ENCODE measurements at regions not wholly inside any gene's neighbourhood (a gene's known extent, or its start where the extent isn't known, plus 50 kb on each side); places are given as distances from the start of the nearest gene placed in this dataset.

DNA sequence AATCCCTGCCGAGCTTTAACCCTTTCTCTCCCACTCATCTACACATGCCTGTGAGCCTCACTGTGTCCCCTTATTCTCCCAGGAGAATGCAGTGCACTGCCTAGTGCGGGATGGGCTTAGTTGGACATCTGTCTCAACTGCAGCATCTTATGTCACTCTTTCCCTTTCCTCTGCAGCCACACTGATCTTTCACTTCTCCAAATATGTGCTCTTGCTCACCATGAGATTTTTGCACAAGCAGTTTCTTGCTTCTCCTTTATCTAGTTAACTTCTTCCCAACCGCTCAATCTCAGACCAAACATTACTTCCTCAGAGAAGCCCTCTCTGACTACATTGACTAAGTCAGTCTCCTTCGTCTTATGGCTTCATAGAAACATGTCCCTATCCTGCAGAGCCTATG lies 292.3 kb downstream of the KBTBD8 start:
- DNase-seq = no peak

DNA sequence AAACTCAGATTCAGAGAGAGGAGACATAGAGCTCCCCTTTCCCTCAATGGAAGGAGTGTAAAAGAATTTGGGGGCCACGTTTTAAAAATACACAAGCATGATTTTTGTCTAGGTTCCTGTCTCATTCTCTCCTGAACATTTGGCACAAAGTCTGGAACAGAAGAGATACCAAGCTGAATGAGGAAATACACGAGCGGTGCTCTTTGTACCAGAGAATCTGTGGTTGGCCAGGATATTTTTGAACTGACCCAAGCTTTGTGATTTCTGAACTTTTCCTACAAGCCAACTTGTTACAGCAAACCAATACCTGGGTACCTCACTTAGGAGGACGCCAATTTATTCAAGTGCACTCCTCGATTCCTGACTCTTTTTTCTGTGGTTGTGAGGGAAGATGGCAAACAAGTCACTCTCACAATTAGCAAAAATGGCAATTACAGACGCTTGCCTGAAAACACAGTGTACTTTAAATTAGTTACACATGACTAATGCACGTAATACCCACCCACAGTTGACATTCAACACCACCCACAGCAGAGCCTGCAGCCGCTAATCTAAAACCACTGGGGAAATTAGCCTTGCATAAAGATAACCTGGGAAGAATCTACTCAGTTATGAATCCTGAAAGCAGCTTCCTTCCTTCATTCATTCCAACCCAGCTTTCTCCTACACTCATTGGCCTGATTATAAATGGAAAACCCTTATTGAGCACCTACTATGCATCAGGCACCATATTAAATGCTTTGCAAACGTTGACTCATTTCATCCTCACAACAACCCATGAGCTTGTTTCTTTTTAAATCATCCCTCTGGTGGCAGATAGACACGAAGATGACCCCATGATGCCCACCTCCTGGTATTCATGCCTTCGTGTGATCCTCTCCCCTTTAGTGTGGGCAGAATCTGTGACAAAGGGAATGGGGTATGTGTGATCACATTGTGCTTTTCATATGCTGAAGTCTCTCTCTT lies 293.5 kb downstream of the KBTBD8 start:
- no peak for DNase-seq

DNA sequence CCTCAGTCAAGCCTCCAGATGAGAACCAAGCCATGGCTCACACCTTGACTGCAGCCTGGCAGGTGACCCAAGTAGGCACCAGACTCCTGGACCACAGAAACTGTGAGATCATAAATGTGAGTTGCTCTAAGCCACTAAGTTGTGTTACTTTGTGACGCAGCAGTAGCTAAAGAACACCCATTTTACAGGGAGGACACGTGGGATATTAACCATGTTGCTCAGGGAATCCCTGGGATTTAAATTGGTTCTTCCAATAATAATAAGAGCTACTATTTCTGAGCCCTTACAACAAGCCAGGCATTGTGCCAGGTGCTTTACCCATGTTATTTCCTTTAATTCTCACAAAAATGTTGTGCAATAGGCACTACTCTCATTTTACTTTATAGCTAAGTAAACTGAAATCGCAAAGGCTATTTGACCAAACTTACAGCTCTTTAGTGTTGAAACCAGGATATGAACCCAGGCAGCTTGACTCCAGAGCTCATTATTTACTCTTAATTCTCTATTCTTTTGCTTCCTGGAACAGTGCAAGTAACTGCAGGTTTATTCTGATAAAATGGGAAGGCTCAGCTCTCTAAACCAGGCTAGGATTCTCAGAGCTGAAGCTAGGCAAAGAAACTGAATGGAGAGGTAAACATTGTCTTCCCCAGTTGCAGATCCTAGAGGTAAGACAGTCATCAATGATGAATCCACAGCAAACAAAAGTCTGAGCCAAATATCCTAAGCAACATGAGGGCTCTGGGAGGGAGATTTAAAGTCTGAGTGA lies 294.4 kb downstream of the KBTBD8 start:
- DNase-seq = no peak

- no peak for DNase-seq
Observed at GRCh38 chr3:67294341-67294740, 296.2 kb downstream of the KBTBD8 start.

GRCh38 chr3:67296039-67296892 lies 298.2 kb downstream of the KBTBD8 start:
- no peak for DNase-seq

DNA sequence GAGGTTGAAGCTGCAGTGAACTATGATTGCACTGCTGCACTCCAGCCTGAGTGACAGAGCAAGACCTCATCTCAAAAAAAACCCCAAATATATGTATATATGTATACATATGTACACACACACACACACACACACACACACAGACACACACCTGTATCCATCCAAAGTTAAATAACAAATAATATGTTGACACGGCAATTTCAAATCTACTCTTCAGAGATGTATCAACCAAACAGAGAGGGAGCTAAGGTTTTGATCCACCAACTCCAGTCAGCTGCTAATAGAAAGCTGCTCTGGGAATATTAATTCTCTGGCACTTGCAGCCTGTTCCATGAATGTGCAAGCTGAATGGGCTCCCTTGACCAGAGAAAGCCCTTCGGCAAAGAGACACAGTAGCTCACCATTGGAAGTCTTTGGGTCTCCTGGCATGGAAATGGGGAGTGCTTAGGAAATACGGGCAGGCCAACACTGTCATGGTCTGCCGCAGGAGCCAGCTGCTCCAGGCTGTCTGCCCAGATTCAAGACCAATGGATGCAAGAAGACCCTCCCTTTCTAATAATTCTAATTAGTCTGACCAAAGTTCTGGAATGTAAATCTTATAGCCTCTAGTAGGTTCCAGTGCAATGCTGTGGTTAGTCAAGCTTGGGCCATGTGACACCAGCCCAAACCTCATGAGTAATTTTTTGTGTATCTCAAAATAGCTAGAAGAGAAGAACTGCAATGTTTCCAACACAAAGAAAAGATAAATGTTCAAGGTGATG lies 299.8 kb downstream of the KBTBD8 start:
- DNase-seq = no peak

- DNase-seq = no peak
Observed at GRCh38 chr3:67301556-67301955, 303.4 kb downstream of the KBTBD8 start.

DNA sequence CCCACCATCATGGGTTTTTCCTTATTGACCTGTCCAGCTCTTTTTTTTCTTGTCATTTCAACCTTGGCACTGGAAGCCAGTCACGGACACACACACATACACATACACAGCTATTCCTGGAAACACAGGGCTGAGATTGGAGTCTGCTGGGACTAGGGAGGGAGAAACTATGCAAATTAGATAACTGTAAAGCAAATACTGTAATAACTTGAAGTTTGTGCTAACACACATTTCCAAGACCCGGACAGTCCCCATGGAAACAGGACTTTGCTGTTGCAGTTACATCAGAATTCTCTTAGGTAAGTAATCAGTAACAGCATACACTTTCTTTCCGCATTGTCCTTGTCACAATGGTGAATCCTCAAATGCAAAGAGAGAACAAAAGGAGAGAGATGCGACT lies 304.4 kb downstream of the KBTBD8 start:
- DNase-seq = no peak

- DNase-seq = no peak
Observed at GRCh38 chr3:67305160-67305559, 307.1 kb downstream of the KBTBD8 start.

DNA sequence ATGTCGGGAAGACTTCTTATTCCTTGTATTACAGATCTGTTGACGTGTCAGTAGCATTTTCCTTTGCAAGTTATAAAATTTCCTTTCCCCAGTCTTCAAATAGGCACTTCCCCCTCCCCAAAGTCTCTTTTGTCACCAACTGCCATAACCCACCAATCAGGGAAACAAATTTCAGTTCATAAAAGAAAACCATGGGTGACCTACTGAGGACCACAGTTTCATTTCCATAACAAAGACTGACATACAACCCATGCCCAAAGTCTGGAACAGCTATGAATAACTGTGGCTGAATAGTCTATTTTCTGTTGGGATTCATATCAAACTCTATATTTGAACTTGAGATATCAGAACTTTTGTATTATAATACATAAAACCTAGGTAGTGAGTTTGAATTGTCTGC lies 307.8 kb downstream of the KBTBD8 start:
- DNase-seq = no peak

- DNase-seq = no peak
Observed at GRCh38 chr3:67311440-67311839, 313.3 kb downstream of the KBTBD8 start.

DNA sequence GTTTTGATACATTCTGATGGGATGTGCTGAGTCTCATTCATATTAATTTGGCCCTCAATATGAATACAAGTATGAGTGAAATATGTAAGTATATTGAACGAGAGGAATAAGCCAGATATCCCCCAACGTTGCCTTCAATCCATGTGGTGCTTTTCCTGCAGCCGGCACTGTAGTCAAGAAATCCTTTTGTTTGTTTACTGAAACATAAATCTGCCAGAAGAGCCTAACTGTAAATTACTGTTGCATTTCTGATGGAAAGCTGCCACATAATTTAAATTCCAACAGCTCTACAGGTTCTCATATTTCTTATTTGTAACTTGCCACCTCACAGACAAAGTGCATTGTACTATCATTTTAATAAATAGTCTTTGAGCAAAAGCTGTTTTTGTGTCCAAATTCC lies 314.0 kb downstream of the KBTBD8 start:
- no peak for DNase-seq

DNA sequence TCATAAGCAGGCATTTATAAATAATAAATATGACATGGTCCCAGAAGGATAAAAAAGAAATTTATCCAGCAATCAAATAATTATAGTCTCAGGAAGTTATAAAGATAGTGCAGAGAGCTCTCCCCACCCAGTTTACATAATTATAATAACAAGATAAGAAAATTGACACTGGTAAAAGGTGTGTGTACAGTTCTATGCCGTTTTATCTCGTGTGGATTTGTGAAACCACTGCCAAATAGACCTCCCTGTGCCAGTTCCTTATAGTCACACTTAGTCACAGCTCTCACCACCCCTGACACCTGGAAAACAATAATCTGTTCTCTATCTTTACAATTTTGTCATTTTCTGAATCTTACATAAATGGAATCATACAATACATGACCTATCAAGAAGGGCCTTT lies 320.1 kb downstream of the KBTBD8 start:
- DNase-seq = no peak

GRCh38 chr3:67324554-67324953 lies 326.4 kb downstream of the KBTBD8 start:
- no peak for DNase-seq
